LHCN-M2 (cell line): ENCODE measurements at regions not wholly inside any gene's neighbourhood (a gene's known extent, or its start where the extent isn't known, plus 50 kb on each side); places are given as distances from the start of the nearest gene placed in this dataset.

Experiments
- DNase-seq: peaks from one replicate; pipeline ENCODE4 v3.0.0-alpha.2; 2012; ENCODE audit warnings: low read depth

DNA sequence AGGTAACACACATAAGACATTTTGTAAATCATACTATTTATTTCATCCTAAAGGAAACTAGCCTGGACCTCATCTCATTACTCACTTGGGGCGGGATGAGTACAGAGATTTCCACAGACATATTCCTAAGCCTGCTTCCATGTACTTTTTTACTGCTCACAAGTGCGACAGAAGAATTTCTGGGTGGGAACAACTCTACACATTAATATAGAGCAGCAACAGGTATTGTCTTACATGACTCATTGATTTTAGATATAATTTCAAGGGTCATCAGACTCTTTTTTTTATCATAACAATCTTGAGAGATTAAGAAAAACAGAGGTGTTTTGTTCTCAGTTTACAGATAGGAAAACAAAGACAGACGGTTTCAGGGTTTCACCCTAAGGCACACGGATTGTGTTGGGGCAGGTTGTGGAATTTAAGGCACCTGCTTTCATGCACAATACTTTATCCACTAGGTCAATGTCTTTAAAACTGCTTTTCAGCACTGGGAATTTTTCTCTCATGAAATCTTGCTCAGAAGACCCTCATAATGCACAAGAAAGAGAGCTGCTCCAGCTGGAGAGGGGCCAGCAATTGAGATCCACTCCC lies 186.7 kb upstream of the CDIN1 start:
- DNase-seq, result no peak

DNA sequence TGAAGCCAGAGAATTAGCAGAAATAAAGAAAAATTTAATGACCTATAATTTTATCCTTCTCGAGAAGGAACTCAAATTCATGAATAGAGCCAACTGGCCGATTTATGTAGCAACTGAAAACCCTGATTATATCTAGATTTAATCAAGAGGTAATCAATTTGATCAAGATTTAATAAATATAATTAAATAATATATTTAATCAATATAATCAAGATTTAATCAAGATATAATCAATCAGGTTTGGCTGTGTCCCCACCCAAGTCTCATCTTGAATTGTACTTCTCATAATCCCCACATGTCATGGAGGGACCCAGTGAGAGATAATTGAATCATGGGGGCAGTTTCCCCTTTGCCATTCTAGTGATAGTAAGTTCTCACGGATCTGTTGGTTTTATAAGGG lies 181.2 kb upstream of the CDIN1 start:
- no peak for DNase-seq

DNA sequence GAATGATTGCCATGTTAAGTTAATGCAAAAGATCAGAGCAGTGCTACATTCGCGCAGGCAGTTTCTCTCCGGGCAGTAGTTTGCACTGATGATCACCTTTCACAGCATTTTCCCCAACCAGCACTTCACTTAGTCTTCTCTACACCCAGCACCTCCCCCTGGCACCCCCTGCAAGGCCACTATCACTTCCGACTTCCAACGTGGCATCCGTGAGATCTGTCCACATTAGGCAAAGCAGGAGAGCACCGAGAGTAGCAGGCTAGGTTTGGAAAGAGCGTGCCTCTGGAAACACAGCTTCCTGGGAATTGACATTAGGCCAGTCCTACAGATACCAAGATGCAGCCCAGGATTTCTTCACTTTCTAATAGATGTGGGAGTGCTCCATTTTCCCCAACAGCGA lies 180.2 kb upstream of the CDIN1 start:
- DNase-seq, result no peak

DNA sequence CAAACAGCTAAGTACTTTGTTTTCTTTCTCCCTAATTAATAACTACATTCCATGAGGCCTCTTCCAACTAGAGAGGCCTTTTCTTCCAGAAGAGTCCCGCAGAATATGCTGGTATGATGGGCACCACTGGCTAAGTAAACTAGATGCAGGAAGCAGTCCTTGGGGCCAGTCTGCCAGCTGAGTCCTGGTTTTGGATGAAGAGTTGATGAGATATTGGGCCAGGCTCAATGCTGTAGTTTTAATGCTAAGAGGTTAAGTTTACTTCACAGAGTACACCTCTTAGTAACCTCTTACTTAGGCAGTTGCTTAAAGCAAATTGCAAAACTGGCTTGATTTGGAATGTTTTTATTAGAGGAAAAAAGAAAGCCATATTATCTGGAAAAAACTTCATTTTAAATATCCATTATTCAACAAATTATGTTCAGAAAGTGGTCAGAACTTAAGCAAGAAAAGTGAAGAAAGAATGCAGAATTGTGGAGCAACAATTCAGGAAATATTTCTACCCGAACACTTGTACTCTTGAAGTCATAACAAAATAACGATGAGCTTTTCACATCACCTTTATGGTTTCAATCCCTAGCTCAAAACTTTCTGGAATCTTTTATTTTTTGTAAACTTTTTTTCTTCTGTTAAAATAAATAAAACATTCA lies 178.4 kb upstream of the CDIN1 start:
- DNase-seq, result peak; percentile 5

DNA sequence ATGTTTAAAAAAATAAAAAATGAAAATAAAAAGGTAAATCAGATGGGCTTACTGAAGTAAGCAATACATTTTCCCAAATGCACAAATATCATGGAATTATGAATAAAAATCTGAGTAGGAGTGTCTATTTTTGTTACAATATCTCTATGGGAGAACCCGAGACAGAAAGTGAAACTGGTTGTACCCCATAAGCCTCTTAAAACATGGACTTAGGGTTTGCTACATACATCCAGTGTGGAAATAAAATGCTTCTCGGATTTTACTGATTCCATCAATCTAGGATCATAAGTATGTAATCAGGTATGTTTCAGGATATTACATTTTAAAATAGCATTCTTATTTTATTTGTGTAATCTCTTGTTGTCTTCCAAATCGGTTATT lies 177.8 kb upstream of the CDIN1 start:
- peak; percentile 40 for DNase-seq

DNA sequence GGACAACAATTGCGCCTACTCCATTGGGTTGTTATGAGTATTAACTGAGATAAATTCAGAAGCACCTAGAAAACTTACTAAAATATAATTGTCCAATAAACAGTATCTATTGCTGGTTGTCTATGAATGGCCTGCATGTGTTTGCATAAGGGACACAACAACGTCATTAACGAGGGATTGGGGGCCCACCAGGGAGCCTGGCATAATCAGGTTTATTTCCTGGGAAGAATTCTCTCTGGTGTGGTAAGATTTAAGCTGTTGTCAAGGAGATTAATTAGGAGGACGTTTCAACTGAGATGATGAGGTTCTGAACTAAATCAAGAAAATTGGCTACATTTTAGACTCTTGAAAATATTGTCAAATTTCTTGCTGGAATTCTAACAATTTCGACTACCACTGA lies 176.1 kb upstream of the CDIN1 start:
- DNase-seq, result no peak

DNA sequence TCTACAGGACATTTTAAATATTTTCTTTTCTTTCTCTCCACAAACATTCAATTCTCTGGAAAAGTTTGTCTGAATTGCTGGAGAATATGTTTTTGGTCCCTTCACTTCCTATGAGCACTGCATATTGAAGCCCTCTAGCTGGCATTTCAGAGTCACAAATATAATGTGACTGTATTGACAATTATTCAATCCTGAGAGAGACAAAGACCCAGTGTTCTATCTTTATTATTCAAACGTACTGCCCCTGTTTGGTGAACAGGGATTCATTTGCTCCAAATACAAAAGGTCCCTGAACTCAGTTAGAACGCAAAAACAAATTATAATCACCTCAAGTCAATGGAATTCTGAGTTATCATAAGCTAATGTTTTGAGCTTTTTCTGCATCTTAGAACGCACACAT lies 173.1 kb upstream of the CDIN1 start:
- DNase-seq, result no peak

DNA sequence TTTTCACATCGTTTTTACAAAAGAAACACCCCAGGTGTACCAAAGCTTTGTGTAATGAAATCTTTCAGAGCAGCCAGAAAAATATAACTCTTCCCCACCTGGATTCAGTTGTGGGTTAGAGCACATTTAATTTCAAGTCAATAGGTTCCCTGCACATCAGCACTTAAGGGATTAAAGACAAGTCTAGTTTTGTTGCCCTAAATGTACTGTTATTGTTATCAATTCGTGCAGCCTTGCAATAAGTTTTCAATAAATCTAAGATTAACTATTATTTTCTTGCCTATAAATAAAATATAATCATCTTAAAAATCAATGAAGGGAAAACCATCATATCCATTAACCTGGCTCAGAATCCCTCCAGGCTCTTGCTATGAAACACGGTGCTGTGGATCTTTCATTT lies 172.5 kb upstream of the CDIN1 start:
- no peak for DNase-seq

DNA sequence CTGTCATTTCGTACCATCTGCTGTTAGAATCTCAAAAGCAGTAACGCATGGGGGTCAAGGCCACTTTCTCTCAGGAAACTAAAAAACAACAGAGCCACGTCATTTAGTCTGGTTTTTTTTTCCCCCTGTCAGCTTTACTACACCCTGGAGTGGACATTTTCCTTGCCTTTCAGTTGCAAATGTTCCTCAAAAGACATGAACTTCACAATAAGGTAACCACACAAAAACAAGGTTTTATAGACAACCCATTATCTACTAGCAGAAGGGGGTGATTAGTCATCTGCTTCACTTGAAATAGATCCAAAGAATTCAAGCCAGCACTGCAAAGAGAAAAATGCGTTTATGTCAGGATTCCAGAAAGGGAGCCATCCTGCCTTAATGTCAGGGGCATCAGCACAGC lies 171.8 kb upstream of the CDIN1 start:
- DNase-seq, result peak; percentile 80

DNA sequence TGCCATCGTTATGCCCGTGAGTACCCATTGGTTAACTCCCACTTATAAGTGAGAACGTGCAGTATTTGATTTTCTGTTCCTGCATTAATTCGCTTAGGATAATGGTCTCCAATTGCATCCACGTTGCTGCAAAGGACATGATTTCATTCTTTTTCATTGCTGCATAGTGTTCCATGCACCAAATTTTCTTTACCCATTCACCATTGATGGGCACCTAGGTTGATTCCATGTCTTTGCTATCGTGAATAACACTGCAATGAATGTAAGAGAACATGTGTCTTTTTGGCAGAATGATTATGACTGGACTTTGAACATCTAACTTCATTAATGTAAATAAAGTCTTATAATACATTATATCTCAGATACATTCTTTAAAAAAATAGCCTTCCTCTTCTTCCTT lies 169.6 kb upstream of the CDIN1 start:
- no peak for DNase-seq

DNA sequence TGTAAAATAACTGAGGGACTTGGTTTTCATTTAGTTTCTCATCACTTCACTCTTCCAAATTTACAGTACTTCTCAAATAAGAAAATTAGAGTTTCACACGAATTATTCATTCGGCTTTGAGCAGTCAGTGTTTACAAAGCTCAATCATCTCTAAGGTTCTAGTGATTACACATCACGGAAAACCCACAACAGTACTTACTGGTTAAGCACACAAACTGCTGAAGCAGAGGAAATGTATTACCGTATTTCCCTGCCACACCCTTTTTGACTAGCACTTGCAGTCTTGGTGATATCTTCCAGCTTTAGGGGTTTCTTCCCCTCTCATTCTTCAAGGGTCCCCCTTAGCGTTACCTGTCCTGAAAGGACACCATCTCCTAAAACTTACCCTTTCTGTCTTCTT lies 164.8 kb upstream of the CDIN1 start:
- DNase-seq, result no peak

DNA sequence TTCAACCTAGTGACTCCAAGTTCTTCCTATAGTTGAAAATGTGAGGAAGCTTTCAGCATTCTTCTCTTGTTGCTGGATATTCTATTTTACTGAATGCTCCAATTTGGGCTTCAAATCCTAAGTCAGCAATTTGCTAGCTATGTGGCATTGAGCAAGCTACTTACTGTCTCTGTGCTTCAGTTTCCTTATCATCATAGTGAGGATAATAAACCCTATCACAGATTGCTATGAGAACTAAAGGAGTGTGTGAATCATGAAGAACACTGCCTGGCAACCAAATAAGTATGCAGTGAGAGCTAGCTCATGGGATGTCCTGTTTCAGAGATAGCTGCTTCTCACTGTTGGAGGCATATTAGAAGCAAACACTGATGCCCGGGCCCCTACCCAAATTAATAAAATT lies 163.8 kb upstream of the CDIN1 start:
- DNase-seq, result peak; percentile 62

DNA sequence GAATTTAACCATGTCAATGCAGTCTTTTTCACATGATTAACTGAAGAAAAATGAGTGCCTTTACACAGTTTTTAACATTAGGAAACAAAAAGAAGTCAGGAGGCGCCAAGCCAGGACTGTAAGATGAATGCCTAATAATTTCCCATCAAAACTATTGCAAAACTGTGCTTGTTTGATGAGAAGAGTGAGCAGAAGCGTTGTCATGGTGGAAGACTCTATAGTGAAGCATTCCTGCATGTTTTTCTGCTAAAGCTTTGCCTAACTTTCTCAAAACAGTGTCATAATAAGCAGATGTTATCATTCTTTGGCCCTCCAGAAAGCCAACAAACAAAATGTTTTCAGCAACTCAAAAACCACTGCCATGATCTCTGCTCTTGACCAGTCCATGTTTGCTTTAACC lies 156.8 kb upstream of the CDIN1 start:
- DNase-seq, result no peak

DNA sequence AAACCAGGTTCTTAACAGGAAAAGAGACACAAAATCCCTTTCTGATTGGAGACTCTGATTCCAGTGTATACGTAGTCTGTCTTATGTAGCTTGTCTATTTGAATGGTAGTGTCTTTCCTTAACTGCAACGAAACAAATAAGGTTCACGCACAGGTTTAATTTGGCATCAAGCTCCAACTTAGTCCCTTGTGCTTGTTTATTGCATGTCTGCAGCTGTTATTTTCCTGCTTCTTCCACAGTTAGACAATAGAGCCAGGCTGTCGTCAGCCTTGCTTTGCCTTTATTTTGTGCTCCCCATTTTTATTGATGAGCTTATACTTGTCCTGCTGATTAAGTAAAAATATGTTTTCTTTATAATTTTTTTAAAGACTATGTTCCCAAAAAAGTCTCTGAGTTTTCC lies 152.7 kb upstream of the CDIN1 start:
- DNase-seq, result peak; percentile 81

DNA sequence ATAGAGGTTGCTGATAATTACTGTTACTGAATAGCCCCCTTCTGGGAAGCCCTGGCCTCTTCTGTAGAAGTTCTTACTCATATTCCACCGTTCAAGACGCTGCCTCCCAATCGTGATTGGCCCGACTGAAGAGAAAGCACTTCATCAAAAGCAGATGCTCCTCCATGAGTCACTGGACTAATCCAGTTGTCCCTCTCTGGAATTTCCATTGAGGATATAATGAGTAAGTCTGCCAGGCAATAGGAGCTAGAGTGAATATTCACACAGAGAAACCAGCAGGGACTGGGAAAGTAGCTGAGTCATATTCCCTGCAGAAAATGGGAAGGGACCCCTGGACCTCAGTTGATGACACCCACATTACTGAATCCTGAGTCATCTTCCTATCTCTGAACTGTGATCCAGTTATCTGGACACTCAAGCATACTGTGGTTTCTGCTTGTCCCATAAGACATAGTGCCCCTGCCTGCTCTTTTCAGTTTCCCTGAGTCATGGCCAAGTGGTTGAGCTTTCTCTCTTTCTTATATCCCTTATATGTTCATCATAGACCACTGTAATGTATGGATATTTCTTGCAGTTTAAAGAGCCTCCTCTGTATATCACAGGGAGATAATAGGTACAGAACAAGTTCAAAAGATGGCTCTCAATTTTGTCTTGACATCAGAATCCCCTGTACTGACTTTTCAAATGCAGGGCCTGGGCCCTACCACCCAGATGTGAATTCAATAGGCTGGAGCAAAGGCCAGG lies 151.2 kb upstream of the CDIN1 start:
- peak; percentile 100 for DNase-seq

DNA sequence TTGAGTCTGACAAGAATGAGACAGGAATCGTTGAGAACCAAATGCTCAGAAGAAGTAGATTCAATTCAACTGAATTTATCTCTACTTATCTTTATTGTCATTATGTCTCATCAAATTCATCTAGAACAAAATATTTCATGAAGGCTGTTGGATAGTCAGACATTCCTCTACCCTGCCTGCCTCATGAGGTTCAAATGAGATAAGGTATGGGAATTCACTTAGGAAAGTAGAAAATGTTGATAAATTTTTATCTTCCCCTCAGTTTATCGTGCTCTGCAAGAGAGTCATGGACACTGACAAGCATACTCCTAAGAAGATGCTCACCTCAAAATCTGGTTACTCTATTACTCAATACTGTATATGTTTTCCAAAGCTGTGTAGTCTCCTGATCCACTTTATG lies 149.7 kb upstream of the CDIN1 start:
- no peak for DNase-seq

DNA sequence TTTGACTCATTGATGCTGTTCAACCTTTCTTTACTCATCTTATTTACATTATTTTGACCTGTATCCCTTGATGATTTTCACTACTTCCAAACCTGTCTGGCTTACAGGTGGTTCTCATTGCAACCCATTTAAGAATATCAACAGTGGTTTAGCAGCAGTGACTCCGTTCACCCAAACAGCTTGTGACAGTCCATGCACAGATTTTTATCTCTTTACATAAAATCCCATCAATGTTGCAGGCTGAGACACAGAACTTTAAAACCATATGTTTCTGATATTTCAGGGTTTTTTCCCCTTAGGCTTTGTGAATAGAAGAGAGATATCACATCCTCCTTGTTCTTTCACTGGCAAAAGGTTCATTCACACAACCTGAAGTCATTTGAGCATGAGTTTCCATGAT lies 149.1 kb upstream of the CDIN1 start:
- DNase-seq, result no peak

DNA sequence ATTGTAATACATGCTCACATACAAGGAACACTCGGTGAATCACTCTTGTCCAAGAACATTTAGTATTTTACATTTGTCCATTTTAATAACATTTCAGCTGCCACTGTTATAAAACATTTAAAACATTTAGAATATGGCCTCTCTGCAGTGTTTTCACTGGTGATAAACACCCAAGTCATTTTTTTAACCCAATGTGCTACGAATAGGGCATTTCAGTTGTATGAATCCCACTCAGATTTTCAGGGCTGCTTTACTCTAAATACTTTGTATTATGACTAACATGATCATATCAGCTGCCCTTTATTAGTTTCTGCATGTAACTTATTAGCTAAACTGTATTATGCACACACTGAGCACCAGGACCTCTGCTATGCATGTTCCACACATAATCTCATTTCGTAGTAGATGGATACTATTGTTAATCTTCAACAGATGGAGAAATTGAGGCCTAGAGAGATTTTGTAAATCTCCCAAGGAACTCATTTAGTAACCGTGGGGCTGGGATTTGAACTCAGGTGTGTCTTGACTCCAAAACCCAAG lies 148.6 kb upstream of the CDIN1 start:
- peak; percentile 31 for DNase-seq

DNA sequence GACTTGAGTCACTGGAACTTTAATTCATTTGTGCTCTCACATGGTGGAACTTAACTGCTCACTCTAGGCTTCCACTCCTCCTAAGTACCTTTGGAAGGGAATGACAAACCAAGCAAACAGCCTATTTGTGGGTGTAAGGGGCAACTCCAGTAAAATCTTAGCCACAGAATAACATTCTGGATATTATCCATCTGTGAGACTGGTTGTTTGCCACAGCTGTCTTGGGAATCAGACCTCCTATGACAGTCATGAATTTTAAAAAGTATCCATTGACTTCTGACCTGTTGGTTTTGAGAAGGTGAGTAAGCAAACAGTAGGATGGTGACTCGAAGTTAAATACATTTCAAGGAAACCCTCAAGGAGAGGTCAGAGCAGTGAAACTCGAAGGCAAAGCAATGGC lies 147.3 kb upstream of the CDIN1 start:
- DNase-seq, result peak; percentile 98

DNA sequence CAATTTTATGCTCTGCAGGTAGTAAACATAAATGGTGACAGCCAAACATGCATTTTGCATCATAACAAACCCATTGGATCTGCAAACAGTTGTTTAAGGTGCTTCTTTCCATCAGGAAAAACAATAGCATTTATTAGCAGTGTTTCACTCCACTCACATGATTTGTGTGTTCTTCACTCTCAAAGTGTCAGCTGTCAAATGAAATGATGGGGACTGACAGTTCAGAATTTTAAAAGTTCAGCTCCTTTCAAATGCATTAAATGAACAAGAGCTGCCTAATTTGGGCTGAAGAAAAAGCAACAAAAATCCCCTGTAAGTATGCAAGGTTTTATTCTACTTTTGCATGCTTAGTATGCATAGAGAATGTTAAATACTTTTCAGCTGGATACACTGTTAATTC lies 145.2 kb upstream of the CDIN1 start:
- DNase-seq, result no peak

DNA sequence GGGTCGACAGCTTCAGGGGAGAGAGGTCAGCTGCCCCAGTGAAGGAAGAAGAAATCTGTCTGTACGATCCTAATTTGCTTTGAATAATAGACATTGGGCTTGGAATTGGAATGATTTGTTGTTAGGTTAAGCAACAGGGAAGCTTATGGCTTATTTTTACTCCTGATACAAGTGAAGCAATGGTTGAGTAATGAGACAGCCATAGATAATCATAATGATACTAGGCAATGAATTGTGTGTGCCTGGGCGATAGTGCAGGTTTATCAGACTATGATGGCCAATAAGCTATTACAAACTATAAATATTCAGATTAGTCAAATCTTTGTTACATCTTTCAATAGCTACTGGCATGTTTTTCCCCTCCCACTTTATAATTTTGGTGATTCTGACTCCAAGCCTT lies 140.9 kb upstream of the CDIN1 start:
- DNase-seq, result no peak

DNA sequence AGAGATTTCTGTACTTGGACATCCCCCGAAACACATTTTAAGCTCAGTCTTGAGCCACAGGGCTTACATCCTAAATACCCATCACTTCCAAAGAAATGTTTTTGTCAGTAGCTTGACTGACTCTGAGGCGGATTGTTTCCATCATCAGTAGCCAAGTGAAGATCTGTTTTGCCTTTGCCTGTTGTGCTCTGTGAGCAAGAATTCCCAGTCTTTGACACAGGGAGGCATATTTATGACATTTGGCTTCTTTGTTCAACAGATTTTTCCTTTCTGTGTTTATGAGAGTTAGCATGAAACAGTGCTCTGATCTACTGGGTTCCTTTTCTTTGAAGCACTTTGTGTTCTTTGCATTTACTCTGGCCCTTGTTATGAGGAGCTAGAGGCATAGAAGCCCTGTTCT lies 132.1 kb upstream of the CDIN1 start:
- no peak for DNase-seq

DNA sequence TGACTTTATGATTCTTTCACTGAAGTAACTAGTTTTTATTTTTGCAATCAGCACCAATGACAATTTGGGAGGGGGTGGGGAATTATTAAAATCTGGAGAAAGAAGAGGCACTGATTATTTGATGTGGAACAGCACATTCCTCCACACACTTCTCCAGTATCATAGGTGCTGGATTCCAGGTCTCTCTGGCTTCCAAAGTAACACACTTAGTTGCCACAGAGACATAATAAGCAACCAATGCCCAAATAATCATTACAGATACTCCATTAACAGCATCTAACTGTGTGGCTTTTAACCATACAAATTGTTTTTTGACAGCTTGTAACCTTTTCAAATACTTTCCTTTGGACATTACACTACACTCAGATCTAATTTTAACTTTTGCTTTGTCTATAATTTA lies 131.0 kb upstream of the CDIN1 start:
- no peak for DNase-seq
